Natural killer cell treated with Interleukin-12 subunit alpha and Interleukin-12 subunit beta and Interleukin-15 and Interleukin-18, amount 100 ng/mL, for 72 hours (primary cell): ENCODE measurements at regions not wholly inside any gene's neighbourhood (a gene's known extent, or its start where the extent isn't known, plus 50 kb on each side); places are given as distances from the start of the nearest gene placed in this dataset.

Experiments
- ATAC-seq, 2 donors: fragments of 150-1000 bp; cut with Tn5 transposase in 1 of 2; sonication (Bioruptor Pico), chemical (Tn5 transposase) in 1 of 2; 2 replicates each; pipeline ENCODE4 v1.10.0; 2021
- DNase-seq: peaks from one replicate; pipeline ENCODE4 v3.0.0; 2022; ENCODE audit warnings: low spot score
- H3K27ac Mint-ChIP-seq, 2 donors: 1 replicate in 1 of 2; 2 replicates in 1 of 2; pipeline ENCODE4 v1.8.0; 2022; ENCODE audit warnings: mixed read lengths in 2 of 2, mild to moderate bottlenecking in 1 of 2, moderate library complexity in 1 of 2
- H3K27me3 Mint-ChIP-seq, 2 donors: 1 replicate in 1 of 2; 2 replicates in 1 of 2; pipeline ENCODE4 v1.8.0; 2022; ENCODE audit warnings: mixed read lengths in 2 of 2
- H3K36me3 Mint-ChIP-seq: one replicate; pipeline ENCODE4 v1.8.0; 2022; ENCODE audit warnings: mixed read lengths
- H3K4me1 Mint-ChIP-seq, 2 donors: 1 replicate in 1 of 2; 2 replicates in 1 of 2; pipeline ENCODE4 v1.8.0; 2022; ENCODE audit warnings: low read depth in 2 of 2, mixed read lengths in 2 of 2, mild to moderate bottlenecking in 1 of 2
- H3K4me3 Mint-ChIP-seq: one replicate; pipeline ENCODE4 v1.8.0; 2022; ENCODE audit warnings: mixed read lengths
- H3K9me3 Mint-ChIP-seq: 2 replicates; pipeline ENCODE4 v1.8.0; 2022; ENCODE audit warnings: mixed read lengths

- peaks cover 19 to 46% of the 10 kb centered on the region in 2 donors for H3K27me3 Mint-ChIP-seq
- no peak for DNase-seq
- no peak for ATAC-seq
- no peaks in the 10 kb centered on the region for H3K36me3 Mint-ChIP-seq
- no peaks in the 10 kb centered on the region for H3K4me1 Mint-ChIP-seq
- H3K9me3 Mint-ChIP-seq, result no peaks in the 10 kb centered on the region
- H3K4me3 Mint-ChIP-seq, result no peak overlapping the region
- no peak overlapping the region for H3K27ac Mint-ChIP-seq
Measured at GRCh38 chr4:82232891-82233290, 140.9 kb downstream of the HNRNPD start.

DNA sequence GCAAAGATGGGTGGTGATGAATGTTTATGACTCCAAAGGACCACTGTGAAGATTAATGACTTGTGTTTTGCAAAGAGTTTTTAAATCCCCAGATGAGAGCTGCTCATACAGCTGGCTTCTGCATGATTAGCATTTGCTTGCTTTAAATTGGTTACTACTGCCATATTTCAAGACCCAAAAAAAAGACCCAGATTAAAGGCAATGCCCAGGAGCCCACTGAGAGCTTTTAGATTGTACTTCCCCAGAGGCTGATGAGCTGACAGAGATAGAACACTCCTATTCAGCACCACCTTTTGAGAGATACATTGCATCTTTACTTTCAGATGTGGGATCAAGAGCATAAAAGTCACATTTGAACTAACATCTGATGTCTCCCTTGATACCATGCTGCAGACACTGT lies 142.0 kb downstream of the HNRNPD start:
- ATAC-seq, result no peak
- no peak for DNase-seq
- Mint-ChIP-seq H3K9me3 (no peaks in the 10 kb centered on the region), H3K4me1 (no peaks in the 10 kb centered on the region), H3K27me3 (peaks cover 15 to 45% of the 10 kb centered on the region in 2 donors), H3K4me3 (no peak overlapping the region), H3K27ac (no peak overlapping the region), H3K36me3 (no peaks in the 10 kb centered on the region)

DNA sequence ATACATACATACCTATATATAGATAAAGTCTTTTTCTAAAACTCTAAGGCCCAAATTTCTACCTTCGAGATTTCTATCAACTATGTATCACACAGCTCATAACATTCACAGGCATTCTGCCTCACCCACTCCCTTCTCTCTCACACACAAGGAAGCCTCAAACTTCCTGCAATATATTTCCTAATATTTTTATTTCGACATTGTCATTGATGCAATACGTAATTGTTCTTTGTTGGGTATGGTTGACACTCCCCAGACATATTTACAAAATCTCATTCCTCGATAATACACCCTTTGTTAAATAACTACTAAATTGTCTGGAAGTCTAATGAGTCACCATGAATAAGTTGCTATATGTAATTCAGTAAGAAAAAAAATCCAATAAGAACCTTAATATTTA lies 143.5 kb downstream of the HNRNPD start:
- H3K27me3 Mint-ChIP-seq, result peaks cover 13 to 38% of the 10 kb centered on the region in 2 donors
- no peaks in the 10 kb centered on the region for H3K36me3 Mint-ChIP-seq
- ATAC-seq, result no peak
- no peak overlapping the region for H3K4me3 Mint-ChIP-seq
- H3K27ac Mint-ChIP-seq, result no peak overlapping the region
- no peak for DNase-seq
- no peaks in the 10 kb centered on the region for H3K4me1 Mint-ChIP-seq
- H3K9me3 Mint-ChIP-seq, result no peaks in the 10 kb centered on the region

- H3K27me3 Mint-ChIP-seq, result peaks cover 10 to 14% of the 10 kb centered on the region in 2 donors
- ATAC-seq (no peak), DNase-seq (no peak)
- H3K27ac Mint-ChIP-seq, result no peak overlapping the region
- H3K36me3 Mint-ChIP-seq, result no peaks in the 10 kb centered on the region
- H3K4me1 Mint-ChIP-seq, result peaks cover 4 to 5% of the 10 kb centered on the region in 2 donors
- H3K4me3 Mint-ChIP-seq, result no peak overlapping the region
- no peaks in the 10 kb centered on the region for H3K9me3 Mint-ChIP-seq
Measured at GRCh38 chr4:82225030-82225429, 148.8 kb downstream of the HNRNPD start.

DNA sequence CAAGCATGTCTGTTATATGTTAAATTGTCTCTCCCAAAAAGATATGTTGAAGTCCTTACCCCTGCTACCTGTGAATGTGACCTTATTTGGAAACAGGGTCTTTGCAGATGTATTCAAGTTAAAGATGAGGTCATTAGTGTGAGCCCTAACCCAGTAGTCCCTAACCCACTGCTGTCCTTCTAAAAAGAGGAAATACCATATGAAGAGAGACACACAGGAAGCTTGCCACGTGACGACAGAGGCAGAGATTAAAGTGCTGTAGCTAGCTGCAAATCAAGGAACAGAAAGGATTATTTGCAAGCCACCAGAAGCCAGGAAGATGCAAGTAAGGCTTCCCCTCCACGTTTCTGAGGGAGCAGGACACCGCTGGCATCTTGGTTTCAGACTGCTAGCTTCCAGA lies 150.1 kb downstream of the HNRNPD start:
- H3K4me3 Mint-ChIP-seq, result no peak overlapping the region

GRCh38 chr4:82219346-82219745 lies 154.4 kb downstream of the HNRNPD start:
- DNase-seq, result no peak
- Mint-ChIP-seq H3K4me3 (no peak overlapping the region), H3K27me3 (peaks cover 0 to 8% of the 10 kb centered on the region in 2 donors), H3K27ac (no peak overlapping the region), H3K4me1 (peaks cover 4 to 5% of the 10 kb centered on the region in 2 donors), H3K36me3 (no peaks in the 10 kb centered on the region), H3K9me3 (no peaks in the 10 kb centered on the region)
- ATAC-seq, result no peak

More for the DNA sequence above, 150.1 kb downstream of the HNRNPD start:
- no peaks in the 10 kb centered on the region for H3K36me3 Mint-ChIP-seq
- no peak overlapping the region for H3K27ac Mint-ChIP-seq
- H3K27me3 Mint-ChIP-seq, result peaks cover 7% of the 10 kb centered on the region in 2 donors
- no peaks in the 10 kb centered on the region for H3K9me3 Mint-ChIP-seq
- peaks cover 4 to 5% of the 10 kb centered on the region in 2 donors for H3K4me1 Mint-ChIP-seq
- DNase-seq (no peak), ATAC-seq (no peak)

DNA sequence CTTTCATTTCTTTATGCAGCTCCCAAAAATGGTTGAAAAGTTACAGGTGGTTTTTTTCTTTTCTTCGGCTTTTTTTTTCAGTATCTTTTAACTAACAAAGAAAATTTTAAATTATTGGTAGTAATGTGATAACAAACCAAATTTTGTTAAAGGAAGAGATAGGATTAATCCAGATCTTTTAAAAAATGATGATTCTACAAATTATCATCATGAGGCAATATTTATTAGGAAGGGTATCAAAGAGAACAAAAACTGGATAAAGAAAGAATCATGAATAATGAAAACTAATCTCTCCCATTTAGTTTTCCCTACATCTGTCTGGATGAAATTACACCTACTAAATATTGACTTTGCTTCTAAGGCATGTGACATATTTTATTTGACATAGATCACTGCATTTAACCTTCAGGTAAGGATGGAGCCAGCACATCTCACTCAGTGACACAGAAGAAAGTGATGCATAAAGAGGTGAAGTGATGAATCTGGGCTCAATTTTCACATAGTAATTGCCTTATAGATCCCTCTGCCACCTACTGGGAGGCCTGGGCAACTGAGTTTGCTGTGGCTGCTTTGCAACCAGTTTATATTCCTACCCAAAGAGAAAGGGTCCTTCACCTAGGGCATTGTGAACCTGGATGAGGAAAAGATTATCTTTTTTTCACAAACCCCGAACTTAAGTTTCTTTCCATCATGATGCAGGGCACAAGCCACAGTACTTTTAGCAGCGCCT lies 155.6 kb downstream of the HNRNPD start:
- DNase-seq, result no peak
- H3K9me3 Mint-ChIP-seq, result no peaks in the 10 kb centered on the region
- no peak overlapping the region for H3K4me3 Mint-ChIP-seq
- no peaks in the 10 kb centered on the region for H3K4me1 Mint-ChIP-seq
- H3K27me3 Mint-ChIP-seq, result peaks cover 0 to 14% of the 10 kb centered on the region in 2 donors
- no peak for ATAC-seq
- H3K27ac Mint-ChIP-seq, result no peak overlapping the region
- H3K36me3 Mint-ChIP-seq, result no peaks in the 10 kb centered on the region

DNA sequence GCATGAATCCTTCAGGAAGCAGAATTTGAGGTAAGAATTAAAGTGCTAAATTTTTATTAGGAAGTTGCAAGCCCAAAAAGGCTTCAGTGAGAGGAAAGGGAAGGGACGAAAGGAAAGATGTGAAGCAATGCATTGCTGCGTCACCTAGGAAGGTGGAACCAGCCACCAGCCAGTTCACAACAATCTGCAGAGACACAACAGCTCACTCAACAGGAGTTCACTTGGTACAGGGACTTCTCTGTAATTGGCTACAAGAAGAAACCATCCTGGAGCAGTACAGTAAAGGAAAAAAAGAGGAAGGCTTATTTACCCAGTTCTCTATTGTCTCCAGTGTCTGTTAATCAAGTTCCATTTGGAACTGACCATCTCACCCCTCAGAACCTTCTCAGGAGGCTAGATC lies 157.6 kb downstream of the HNRNPD start:
- no peak overlapping the region for H3K4me3 Mint-ChIP-seq
- no peaks in the 10 kb centered on the region for H3K36me3 Mint-ChIP-seq
- no peaks in the 10 kb centered on the region for H3K4me1 Mint-ChIP-seq
- H3K27me3 Mint-ChIP-seq, result peaks cover 0 to 15% of the 10 kb centered on the region in 2 donors
- ATAC-seq (no peak), DNase-seq (no peak)
- H3K27ac Mint-ChIP-seq, result no peak overlapping the region
- no peaks in the 10 kb centered on the region for H3K9me3 Mint-ChIP-seq

DNA sequence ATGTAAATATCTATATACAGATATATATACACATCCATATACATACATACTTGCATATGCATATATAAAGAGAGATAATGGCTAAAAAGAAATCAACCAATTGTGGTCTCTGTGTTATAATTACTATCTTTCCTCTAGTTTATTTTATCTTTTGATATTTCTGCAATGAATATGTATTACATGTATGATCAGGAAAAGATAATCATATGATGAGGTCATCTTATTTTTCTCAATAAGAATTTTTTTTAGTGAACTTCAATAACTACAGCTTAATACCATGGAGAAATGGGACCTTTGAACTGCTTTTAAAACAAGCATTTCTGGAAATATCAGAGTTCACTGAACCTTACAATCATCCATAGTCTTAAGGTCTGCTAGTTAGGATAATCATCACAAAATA lies 158.0 kb downstream of the HNRNPD start:
- DNase-seq, result no peak
- Mint-ChIP-seq H3K4me3 (no peak overlapping the region), H3K27ac (no peak overlapping the region), H3K36me3 (no peaks in the 10 kb centered on the region), H3K27me3 (peaks cover 0 to 15% of the 10 kb centered on the region in 2 donors), H3K4me1 (no peaks in the 10 kb centered on the region), H3K9me3 (no peaks in the 10 kb centered on the region)
- no peak for ATAC-seq

DNA sequence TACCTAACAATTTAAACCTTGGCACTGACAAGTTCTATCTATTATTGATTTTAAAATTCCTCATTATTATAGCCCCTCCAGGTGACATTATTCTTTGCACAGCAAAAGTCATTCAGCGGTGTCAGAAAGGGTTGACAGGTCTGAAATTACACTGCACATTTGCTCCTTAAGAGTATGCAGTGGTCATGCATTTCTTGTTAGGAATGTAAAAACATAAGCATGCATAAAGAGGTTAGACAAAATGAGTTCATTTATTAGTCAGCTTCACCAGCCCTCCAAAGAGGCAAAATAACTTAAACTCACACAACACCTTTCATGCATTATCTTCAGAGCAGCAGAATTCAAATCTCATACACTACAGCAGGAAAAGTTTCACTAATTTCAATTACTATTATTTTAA lies 158.8 kb downstream of the HNRNPD start:
- Mint-ChIP-seq H3K4me3 (no peak overlapping the region), H3K27me3 (peaks cover 0 to 15% of the 10 kb centered on the region in 2 donors), H3K4me1 (no peaks in the 10 kb centered on the region), H3K9me3 (no peaks in the 10 kb centered on the region), H3K27ac (no peak overlapping the region), H3K36me3 (no peaks in the 10 kb centered on the region)
- DNase-seq (no peak), ATAC-seq (no peak)

DNA sequence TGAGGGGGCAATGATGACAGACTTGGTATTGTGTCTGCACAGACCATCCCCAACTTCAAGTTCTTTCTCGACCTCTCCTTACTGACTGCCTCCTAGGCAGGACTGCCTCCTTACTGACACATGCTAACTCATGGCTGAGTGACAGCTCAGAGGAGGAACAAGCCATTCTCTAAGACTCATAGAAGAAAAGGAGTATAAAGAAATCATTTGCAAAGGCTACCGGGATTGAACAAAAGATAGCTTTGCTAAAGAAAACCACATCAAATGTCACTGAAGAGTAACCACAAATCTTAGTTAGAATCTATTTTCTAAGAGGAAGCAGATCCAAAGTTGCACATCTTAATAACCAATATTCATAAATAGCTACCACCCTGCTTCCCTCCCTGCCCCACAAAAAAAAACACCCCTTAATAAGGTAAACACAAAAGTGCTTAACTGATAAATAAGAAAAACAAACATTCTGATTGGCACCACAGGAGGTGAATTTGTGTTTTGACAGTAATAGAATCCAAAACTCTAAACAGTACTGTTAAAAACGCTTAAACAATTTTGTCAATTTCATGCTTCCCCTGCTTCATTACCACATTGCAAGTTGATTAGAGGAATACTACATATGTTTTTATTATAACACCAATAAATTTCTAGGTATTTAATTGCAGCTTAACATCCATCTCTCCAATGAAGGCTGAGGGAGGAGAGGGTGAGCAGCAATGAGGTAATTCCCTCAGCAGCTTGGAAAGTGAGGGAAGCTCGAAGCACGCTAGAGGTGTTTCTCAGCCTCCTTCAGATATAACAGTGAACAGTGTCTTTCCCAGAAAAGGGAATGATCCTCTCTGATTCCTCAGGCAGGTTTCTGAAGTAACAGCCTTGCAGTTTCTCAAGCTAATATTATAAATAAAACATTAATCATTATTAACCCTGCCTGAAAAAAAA lies 160.0 kb downstream of the HNRNPD start:
- Mint-ChIP-seq H3K27ac (no peak overlapping the region), H3K4me3 (no peak overlapping the region)
- DNase-seq, result no peak

DNA sequence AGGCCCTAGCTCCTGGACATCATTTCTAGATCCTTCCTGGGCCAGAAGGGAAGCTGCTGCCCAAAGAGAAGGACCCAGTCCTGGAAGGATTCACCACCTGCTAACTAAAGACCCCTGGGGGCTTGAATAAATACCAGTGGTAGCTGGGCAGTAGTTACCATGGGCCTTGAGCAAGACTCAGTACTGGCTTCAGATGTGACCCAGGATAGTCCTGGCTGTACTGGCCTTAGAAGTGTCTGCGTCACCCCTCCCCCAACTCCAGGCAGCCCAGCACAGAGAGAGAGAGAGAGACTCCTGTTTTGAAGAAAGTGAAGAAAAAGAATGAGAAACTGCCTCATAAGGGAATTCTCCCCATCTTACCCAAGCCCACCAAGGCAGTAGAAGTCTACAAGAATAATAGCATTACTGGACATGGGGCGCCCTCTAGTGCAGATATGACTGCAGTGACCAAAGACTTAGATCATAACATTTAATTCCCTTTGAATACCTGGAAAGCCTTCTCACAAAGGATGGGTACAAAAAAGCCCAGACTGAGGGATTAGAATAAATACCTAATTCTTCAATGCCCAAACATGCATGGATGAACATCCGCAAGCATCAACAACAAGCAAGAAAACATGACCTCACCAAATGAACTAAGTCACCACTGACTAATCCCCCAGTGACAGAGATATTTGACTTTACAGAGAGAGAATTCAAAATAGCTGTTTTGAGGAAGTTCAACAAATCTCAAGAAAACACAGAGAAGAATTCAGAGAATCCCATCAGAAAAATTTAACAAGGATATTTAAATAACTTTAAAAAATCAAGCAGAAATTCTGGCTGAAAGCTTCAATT lies 171.8 kb downstream of the HNRNPD start:
- Mint-ChIP-seq H3K9me3 (no peaks in the 10 kb centered on the region), H3K4me1 (no peaks in the 10 kb centered on the region), H3K36me3 (no peaks in the 10 kb centered on the region), H3K27me3 (peaks cover 27 to 57% of the 10 kb centered on the region in 2 donors), H3K4me3 (no peak overlapping the region), H3K27ac (no peak overlapping the region)
- ATAC-seq (peak in 1 of 2 donors; percentile 60), DNase-seq (no peak)

More for the DNA sequence above, 160.0 kb downstream of the HNRNPD start:
- no peaks in the 10 kb centered on the region for H3K36me3 Mint-ChIP-seq
- no peaks in the 10 kb centered on the region for H3K9me3 Mint-ChIP-seq
- ATAC-seq, result no peak
- H3K4me1 Mint-ChIP-seq, result no peaks in the 10 kb centered on the region
- peaks cover 3 to 16% of the 10 kb centered on the region in 2 donors for H3K27me3 Mint-ChIP-seq

GRCh38 chr4:82201303-82201702 lies 172.5 kb downstream of the HNRNPD start:
- ATAC-seq (no peak), DNase-seq (no peak)
- no peaks in the 10 kb centered on the region for H3K9me3 Mint-ChIP-seq
- H3K27ac Mint-ChIP-seq, result no peak overlapping the region
- H3K27me3 Mint-ChIP-seq, result peaks cover 20 to 50% of the 10 kb centered on the region in 2 donors
- H3K4me3 Mint-ChIP-seq, result no peak overlapping the region
- H3K36me3 Mint-ChIP-seq, result no peaks in the 10 kb centered on the region
- no peaks in the 10 kb centered on the region for H3K4me1 Mint-ChIP-seq
